ENCODE measurements at regions not wholly inside any gene's neighbourhood (a gene's known extent, or its start where the extent isn't known, plus 50 kb on each side); places are given as distances from the start of the nearest gene placed in this dataset.

GRCh38 chr2:37549598-37549997, 121.8 kb downstream of the CDC42EP3 start:
- POLR2A ChIA-PET (ENCODE audit: unreplicated experiment), result no interaction called here
- Histone ChIP-seq H4K20me1 (ENCODE audit: insufficient read depth, low read length) (no peaks in the 10 kb centered on the region), H3K4me1 (ENCODE audit: control insufficient read depth, insufficient read depth, low read length) (no peaks in the 10 kb centered on the region), H4K91ac (ENCODE audit: insufficient read depth, low read depth, low read length) (no peak overlapping the region), H3K4me3 (ENCODE audit: insufficient read depth, low read depth, low read length) (no peak overlapping the region), H3K14ac (replicated peaks; ENCODE audit: low read depth, low read length) (no peak overlapping the region), H3K9me3 (ENCODE audit: control insufficient read depth, insufficient read depth, low read length) (no peaks in the 10 kb centered on the region), H2AK5ac (ENCODE audit: low read depth, low read length) (no peak overlapping the region), H4K8ac (ENCODE audit: low read depth in 2 of 2, low read length in 2 of 2) (no peak overlapping the region), H2AFZ (replicated peaks; ENCODE audit: low read length, poor library complexity) (no peak overlapping the region), H2BK15ac (ENCODE audit: low read depth, low read length) (no peak overlapping the region), H2BK5ac (ENCODE audit: low read depth, low read length, poor library complexity, severe bottlenecking) (no peak overlapping the region), H2AK9ac (replicated peaks; ENCODE audit: low read depth, low read length, poor library complexity) (no peak overlapping the region), H3K9ac (ENCODE audit: low read depth, low read length) (no peak overlapping the region), H3K27me3 (ENCODE audit: control insufficient read depth, insufficient read depth, low read length) (0 out of 2 replicates have a peak, but pooled peaks cover 1% of the 10 kb centered on the region), H3K18ac (ENCODE audit: low read depth, low read length) (no peak overlapping the region), H2BK20ac (ENCODE audit: low read depth, low read length) (no peak overlapping the region), H3K79me1 (ENCODE audit: low read depth in 1 of 2, low read length in 2 of 2) (no peaks in the 10 kb centered on the region), H3K36me3 (ENCODE audit: control insufficient read depth, insufficient read depth, low read length) (no peaks in the 10 kb centered on the region), H3K4me2 (ENCODE audit: low read depth, low read length) (no peak overlapping the region), H3K56ac (ENCODE audit: extremely low read depth, insufficient read depth, low read length) (no peak overlapping the region), H2BK120ac (ENCODE audit: low read depth, low read length) (no peak overlapping the region), H4K5ac (ENCODE audit: low read depth, low read length) (no peak overlapping the region), H3K23ac (ENCODE audit: low read depth, low read length) (no peak overlapping the region), H3K9me1 (ENCODE audit: insufficient read depth, low read length) (no peaks in the 10 kb centered on the region), H3K27ac (ENCODE audit: insufficient read depth, low read length) (no peak overlapping the region), H3K4ac (ENCODE audit: low read depth, low read length) (no peak overlapping the region)
- no TSS peak for BruUV-seq (replicated peaks)
- no peak for ATAC-seq (ENCODE audit: low read depth)
- no peak for DNase-seq
- in situ Hi-C loops (cut with MboI; ENCODE audit: low sequenced_read_pairs), result no loop called here
- intact Hi-C loops (cut with micrococcal nuclease), result no loop called here
- CTCF ChIA-PET, result no interaction called here
- TF ChIP-seq MAZ (IDR thresholded peaks at IDR 0.05; ENCODE audit: borderline replicate concordance, low read depth, low read length) (no peak), NFE2L2 (IDR thresholded peaks at IDR 0.05; ENCODE audit: low read depth, low read length) (no peak), USF2 (IDR thresholded peaks at IDR 0.05; ENCODE audit: low read depth, low read length) (no peak), CEBPB (IDR thresholded peaks at IDR 0.05; ENCODE audit: low read depth, low read length) (no peak), BHLHE40 (IDR thresholded peaks at IDR 0.05; ENCODE audit: low read depth, low read length) (no peak), MXI1 (IDR thresholded peaks at IDR 0.05; ENCODE audit: borderline replicate concordance, low read depth, low read length) (no peak), CTCF (conservative IDR thresholded peaks at IDR 0.05; ENCODE audit: low read depth, low read length) (no peak), SMC3 (IDR thresholded peaks at IDR 0.05; ENCODE audit: low read depth, low read length) (no peak), CHD1 (IDR thresholded peaks at IDR 0.05; ENCODE audit: low read depth, low read length) (no peak), FOS (IDR thresholded peaks at IDR 0.05; ENCODE audit: low read depth, low read length) (no peak), RAD21 (IDR thresholded peaks at IDR 0.05; ENCODE audit: low read length) (no peak), MAFK (IDR thresholded peaks at IDR 0.05; ENCODE audit: low read depth, low read length) (no peak), ELK1 (IDR thresholded peaks at IDR 0.05; ENCODE audit: borderline replicate concordance, low read depth, low read length) (no peak), RCOR1 (IDR thresholded peaks at IDR 0.05; ENCODE audit: insufficient replicate concordance, low read length) (no peak), RFX5 (IDR thresholded peaks at IDR 0.05; ENCODE audit: low read depth, low read length) (no peak), POLR2A (IDR thresholded peaks at IDR 0.05; ENCODE audit: low read depth, low read length) (no peak)
- dilution Hi-C loops (cut with HindIII; ENCODE audit: low sequenced_read_pairs, unreplicated experiment), result no loop called here
- no CpG with 5 or more reads among the region's 4 CpGs for WGBS, 2 experiments (ENCODE audit: extremely low coverage in 2 of 2, insufficient read length in 1 of 2)

Measured in IMR-90 (cell line).